Suppressor macrophage treated with lipopolysaccharide for 4 hours (primary cell): ENCODE measurements at regions not wholly inside any gene's neighbourhood (a gene's known extent, or its start where the extent isn't known, plus 50 kb on each side); places are given as distances from the start of the nearest gene placed in this dataset.

ENCODE experiments used
- DNase-seq: peaks from one replicate; pipeline ENCODE4 v3.0.0-alpha.2; 2020

- no peak for DNase-seq
These were observed 166.8 kb upstream of the FOXQ1 start for GRCh38 chr6:1144842-1145767.

DNA sequence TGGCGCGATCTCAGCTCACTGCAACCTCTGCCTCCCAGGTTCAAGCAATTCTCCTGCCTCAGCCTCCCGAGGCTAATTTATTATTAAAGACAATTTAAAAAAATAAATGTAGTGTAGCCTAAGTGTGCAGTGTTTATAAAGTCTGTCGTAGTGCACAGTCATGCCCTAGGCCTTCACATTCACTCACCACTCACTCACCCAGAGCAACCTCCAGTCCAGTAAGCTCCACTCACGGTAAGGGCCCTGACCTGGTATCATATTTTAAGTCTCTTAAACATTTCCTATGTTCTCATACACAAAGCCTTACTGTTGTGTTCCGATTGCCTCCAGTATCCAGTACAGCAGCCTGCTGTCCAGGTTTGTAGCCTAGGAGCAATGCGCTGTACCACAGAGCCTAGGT lies 168.2 kb upstream of the FOXQ1 start:
- DNase-seq, result no peak

GRCh38 chr6:1139155-1139890 lies 172.6 kb upstream of the FOXQ1 start:
- no peak for DNase-seq

DNA sequence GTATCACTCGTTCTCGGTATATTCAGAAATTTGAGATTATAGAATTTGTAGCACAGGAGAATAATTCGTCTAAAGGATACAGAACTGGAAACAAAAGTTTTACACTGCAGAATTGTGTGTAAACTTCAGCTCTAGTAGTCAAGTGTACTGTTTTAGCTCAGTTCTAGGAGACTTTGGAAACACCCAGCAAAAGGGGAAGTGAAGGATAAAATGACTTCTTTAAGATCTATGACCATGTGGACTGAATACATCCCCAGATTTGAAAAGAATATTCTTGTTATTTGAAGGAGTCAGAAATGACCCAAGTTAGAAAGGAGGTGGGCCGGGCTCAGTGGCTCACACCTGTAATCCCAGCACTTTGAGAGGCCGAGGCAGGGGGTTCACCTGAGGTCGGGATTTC lies 174.0 kb upstream of the FOXQ1 start:
- DNase-seq, result no peak

DNA sequence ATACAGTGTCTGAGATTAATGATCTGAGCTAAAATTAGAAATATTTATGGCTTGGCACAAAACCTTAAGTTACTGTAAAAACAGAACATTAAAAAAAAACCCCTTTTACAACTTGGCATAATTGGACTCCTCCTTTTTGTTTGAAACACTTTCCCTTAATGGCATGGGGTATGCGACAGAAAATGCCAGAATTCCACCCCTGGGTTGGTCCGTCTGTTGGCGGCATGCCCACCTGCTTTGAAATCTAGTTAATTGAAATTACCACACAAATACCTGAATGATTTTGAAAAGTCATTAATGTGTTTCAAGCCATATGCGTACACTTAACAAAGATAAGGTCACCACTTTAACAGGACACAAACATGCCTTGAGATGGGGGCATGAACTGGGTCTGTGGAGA lies 175.1 kb upstream of the FOXQ1 start:
- no peak for DNase-seq

- DNase-seq, result no peak
These were observed 175.5 kb upstream of the FOXQ1 start for GRCh38 chr6:1136415-1136774.

- DNase-seq, result no peak
These were observed 176.0 kb upstream of the FOXQ1 start for GRCh38 chr6:1135726-1136414.

GRCh38 chr6:1131285-1132079 lies 180.4 kb upstream of the FOXQ1 start:
- no peak for DNase-seq

DNA sequence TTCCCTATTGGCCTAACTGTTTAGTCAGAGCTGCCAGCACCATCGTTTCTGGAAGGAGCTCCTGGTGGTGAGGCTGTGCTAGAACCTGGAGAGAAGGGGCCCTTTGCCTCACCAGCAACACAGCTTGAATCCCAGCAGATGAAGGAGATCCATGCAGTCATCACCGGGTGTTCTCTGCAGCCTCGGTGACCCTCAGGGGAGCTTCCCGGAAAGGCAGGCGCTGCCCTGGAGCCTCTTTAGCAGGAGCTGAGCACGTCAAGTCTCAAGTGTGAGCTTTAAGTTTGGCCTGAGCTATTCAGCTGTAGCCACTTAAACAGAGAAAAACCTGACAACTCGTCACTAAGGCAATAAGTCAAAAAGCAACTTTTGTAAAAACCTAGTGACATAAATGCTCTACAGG lies 181.2 kb upstream of the FOXQ1 start:
- no peak for DNase-seq

- no peak for DNase-seq
These were observed 182.8 kb upstream of the FOXQ1 start for GRCh38 chr6:1129131-1129530.

- no peak for DNase-seq
These were observed 184.2 kb upstream of the FOXQ1 start for GRCh38 chr6:1127597-1128288.

- no peak for DNase-seq
These were observed 184.8 kb upstream of the FOXQ1 start for GRCh38 chr6:1127129-1127528.

DNA sequence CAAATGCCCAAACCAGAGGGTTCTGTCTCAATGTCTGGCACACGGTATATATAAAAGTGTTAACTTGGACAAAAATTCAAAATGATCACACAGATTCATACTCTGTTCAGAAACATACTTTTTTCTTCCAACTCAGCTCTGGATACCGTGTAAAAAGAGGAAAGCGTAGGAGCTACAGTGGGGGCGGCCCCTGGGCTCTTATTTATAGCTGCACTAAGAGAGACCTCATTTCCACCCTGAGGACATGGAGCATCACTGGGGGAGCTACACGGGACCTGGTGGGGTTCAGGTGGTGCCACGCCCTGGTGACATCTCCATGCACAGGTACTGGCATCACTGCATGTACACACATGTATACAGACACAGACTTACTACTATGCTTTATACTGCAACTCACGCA lies 185.9 kb upstream of the FOXQ1 start:
- DNase-seq, result no peak

GRCh38 chr6:1125297-1125696 lies 186.6 kb upstream of the FOXQ1 start:
- DNase-seq, result no peak

DNA sequence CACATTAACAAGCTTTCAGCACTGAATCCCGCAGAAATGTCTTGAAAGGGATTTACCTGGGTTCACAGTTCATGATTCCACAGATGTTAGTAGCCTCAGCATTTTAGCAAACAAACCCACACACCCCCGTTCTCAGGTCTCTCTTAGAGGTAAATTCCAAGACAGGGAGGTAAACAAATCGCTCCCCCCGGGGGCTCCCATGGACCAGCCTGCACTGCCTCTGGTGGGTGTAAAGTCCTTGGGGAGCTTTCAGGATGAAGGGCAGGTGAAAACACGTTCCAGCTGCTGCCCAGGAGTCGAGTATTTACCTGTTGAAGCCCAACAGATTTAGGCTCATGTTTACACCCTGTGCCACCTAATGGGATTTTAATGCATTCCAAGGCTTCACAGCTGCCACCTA lies 187.0 kb upstream of the FOXQ1 start:
- DNase-seq, result no peak

DNA sequence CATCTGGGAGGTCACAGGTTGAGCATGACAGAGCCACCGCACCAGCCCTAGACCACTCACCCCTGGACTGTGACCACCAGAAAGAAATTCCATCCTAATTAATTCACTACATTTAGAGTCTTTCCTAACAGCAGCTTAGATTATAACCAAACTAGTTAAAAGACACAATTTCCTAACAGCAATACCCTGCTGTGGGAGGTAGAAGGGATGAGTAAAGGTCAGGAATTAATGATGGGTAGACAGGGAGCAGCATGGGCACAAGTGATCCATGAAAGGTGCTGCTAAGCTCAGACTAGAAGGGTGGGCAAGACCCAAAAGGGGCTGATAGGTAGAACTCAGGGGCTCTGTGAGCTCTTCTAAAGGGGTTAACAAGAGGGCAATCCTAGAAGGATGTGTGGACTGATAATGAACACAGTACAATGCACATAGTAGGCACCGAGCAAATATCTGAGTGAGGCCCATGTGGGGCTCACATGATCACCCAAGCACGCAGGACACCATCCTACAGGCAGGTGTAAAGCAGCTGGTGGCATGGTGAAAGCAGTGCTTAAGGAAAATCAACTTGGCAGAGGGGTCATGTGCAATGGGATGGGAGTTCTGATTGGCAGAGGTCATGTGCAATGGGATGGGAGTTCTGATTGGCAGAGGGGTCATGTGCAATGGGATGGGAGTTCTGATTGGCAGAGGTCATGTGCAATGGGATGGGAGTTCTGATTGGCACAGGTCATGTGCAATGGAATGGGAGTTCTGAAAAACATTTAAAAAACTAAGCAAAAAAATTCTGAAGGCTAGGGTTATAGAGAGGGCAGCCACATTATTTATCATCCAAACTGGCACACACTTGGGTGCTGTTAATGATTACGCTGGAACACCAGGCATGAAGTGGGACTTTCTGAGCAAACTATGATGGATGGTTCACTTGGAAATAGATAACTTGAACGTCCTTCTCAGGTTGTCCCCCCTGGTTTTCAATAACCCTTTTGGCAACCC lies 188.2 kb upstream of the FOXQ1 start:
- DNase-seq, result no peak

DNA sequence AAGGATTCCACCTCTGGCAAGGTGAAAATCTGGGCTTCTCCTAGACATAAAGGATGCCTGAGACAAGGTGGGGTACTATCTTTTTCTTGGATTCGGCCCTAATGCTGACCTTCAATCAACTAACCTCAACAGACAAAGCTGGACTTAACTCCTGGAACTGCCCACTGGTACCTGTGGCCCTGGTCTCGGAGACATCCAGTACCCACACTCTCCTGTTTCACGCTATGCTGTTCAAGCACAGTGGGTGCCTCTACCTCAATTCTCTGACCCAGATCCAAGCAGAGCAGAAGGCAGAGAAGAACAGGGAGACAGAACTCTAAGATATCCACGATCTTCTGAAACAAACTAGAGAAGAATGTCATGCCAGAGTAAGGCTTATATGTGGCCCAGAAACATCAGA lies 189.8 kb upstream of the FOXQ1 start:
- DNase-seq, result no peak

DNA sequence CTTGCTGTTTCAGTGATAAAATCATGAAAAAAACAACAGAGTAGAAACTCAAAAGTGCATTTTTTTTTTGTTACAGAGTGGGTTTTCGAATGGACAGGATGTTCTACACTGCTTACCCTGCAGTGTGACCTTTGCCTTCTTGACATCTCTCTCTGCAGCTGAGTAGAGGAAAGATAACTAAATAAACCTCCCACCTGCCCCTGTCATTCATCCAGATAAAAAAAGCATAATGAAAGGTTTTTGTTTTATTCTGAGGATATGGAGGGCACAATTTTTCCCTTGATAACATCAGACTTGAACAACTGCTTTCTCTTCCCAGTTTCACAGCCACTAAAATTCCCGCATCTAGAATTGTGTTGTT lies 193.6 kb upstream of the FOXQ1 start:
- DNase-seq, result no peak

- no peak for DNase-seq
These were observed 194.2 kb upstream of the FOXQ1 start for GRCh38 chr6:1117530-1118286.

GRCh38 chr6:1116149-1116548 lies 195.7 kb upstream of the FOXQ1 start:
- no peak for DNase-seq
